ENCODE measurements at regions not wholly inside any gene's neighbourhood (a gene's known extent, or its start where the extent isn't known, plus 50 kb on each side); places are given as distances from the start of the nearest gene placed in this dataset.

GRCh38 chr10:44033008-44033407 lies 351.9 kb downstream of the CXCL12 start:
- Histone ChIP-seq H4K91ac (ENCODE audit: low read depth, low read length, poor library complexity) (no peak overlapping the region), H4K8ac (ENCODE audit: low read depth, low read length) (no peak overlapping the region), H2BK12ac (ENCODE audit: low read length) (no peak overlapping the region), H3K23ac (ENCODE audit: low read depth, low read length, poor library complexity) (no peak overlapping the region), H3K4ac (ENCODE audit: low read length) (no peak overlapping the region), H3K27me3 (ENCODE audit: control insufficient read depth in 3 of 3, insufficient read depth in 3 of 3, low read depth in 1 of 3, low read length in 3 of 3) (no peaks in the 10 kb centered on the region), H2BK5ac (ENCODE audit: low read length) (no peak overlapping the region), H3K9me3 (replicated peaks in 1 of 2; ENCODE audit: control insufficient read depth in 2 of 2, insufficient read depth in 1 of 2, low read depth in 1 of 2, low read length in 2 of 2) (no peaks in the 10 kb centered on the region), H3K18ac (ENCODE audit: low read length) (no peak overlapping the region), H3K27ac (replicated peaks; ENCODE audit: low read length) (no peak overlapping the region), H3K9ac (ENCODE audit: low read depth, low read length, poor library complexity) (no peak overlapping the region), H2BK120ac (ENCODE audit: low read depth, low read length) (no peak overlapping the region), H2BK15ac (ENCODE audit: low read length) (no peak overlapping the region), H3K4me3 (ENCODE audit: low read length in 2 of 2) (no peak overlapping the region), H3K4me1 (ENCODE audit: control insufficient read depth in 2 of 2, insufficient read depth in 1 of 2, low read depth in 1 of 2, low read length in 2 of 2) (no peaks in the 10 kb centered on the region), H3K4me2 (ENCODE audit: insufficient read depth, low read length, poor library complexity, severe bottlenecking) (no peak overlapping the region), H2AFZ (ENCODE audit: low read length) (no peak overlapping the region), H3K79me1 (ENCODE audit: low read depth, low read length) (no peaks in the 10 kb centered on the region), H3K14ac (ENCODE audit: low read length) (no peak overlapping the region), H2AK5ac (ENCODE audit: low read depth, low read length) (no peak overlapping the region), H3K36me3 (replicated peaks in 1 of 2; ENCODE audit: control insufficient read depth in 2 of 2, insufficient read depth in 2 of 2, low read length in 2 of 2) (no peaks in the 10 kb centered on the region)
- DNase-seq (ENCODE audit: low spot score), result no peak
- WGBS, 2 donors (ENCODE audit: extremely low coverage in 2 of 2, insufficient read length in 2 of 2, insufficient replicate concordance in 1 of 2), result no CpG with 5 or more reads among the region's 3 CpGs

- Histone ChIP-seq H3K27me3 (ENCODE audit: control insufficient read depth in 3 of 3, insufficient read depth in 3 of 3, low read depth in 1 of 3, low read length in 3 of 3) (no peaks in the 10 kb centered on the region), H3K4me1 (ENCODE audit: control insufficient read depth in 2 of 2, insufficient read depth in 1 of 2, low read depth in 1 of 2, low read length in 2 of 2) (no peaks in the 10 kb centered on the region), H2AFZ (ENCODE audit: low read length) (no peak overlapping the region), H2BK12ac (ENCODE audit: low read length) (no peak overlapping the region), H3K18ac (ENCODE audit: low read length) (no peak overlapping the region), H2BK120ac (ENCODE audit: low read depth, low read length) (no peak overlapping the region), H4K8ac (ENCODE audit: low read depth, low read length) (no peak overlapping the region), H2BK15ac (ENCODE audit: low read length) (no peak overlapping the region), H3K9me3 (replicated peaks in 1 of 2; ENCODE audit: control insufficient read depth in 2 of 2, insufficient read depth in 1 of 2, low read depth in 1 of 2, low read length in 2 of 2) (no peaks in the 10 kb centered on the region), H3K4me3 (ENCODE audit: low read length in 2 of 2) (no peak overlapping the region), H3K4me2 (ENCODE audit: insufficient read depth, low read length, poor library complexity, severe bottlenecking) (no peak overlapping the region), H2AK5ac (ENCODE audit: low read depth, low read length) (no peak overlapping the region), H2BK5ac (ENCODE audit: low read length) (no peak overlapping the region), H3K27ac (replicated peaks; ENCODE audit: low read length) (no peak overlapping the region), H3K79me1 (ENCODE audit: low read depth, low read length) (no peaks in the 10 kb centered on the region), H3K36me3 (replicated peaks in 1 of 2; ENCODE audit: control insufficient read depth in 2 of 2, insufficient read depth in 2 of 2, low read length in 2 of 2) (no peaks in the 10 kb centered on the region), H3K23ac (ENCODE audit: low read depth, low read length, poor library complexity) (no peak overlapping the region), H3K9ac (ENCODE audit: low read depth, low read length, poor library complexity) (no peak overlapping the region), H3K14ac (ENCODE audit: low read length) (no peak overlapping the region), H4K91ac (ENCODE audit: low read depth, low read length, poor library complexity) (no peak overlapping the region), H3K4ac (ENCODE audit: low read length) (no peak overlapping the region)
- DNase-seq (ENCODE audit: low spot score), result no peak
- WGBS, 2 donors (ENCODE audit: extremely low coverage in 2 of 2, insufficient read length in 2 of 2, insufficient replicate concordance in 1 of 2), result no CpG with 5 or more reads among the region's 1 CpG
Observed at GRCh38 chr10:44032216-44032615, 352.7 kb downstream of the CXCL12 start.

- H3K18ac ChIP-seq (ENCODE audit: low read length), result no peak overlapping the region
- H3K79me1 ChIP-seq (ENCODE audit: low read depth, low read length), result no peaks in the 10 kb centered on the region
- no peak overlapping the region for H2AK5ac ChIP-seq (ENCODE audit: low read depth, low read length)
- no peak overlapping the region for H3K23ac ChIP-seq (ENCODE audit: low read depth, low read length, poor library complexity)
- H3K14ac ChIP-seq (ENCODE audit: low read length), result no peak overlapping the region
- no peaks in the 10 kb centered on the region for H3K27me3 ChIP-seq (ENCODE audit: control insufficient read depth in 3 of 3, insufficient read depth in 3 of 3, low read depth in 1 of 3, low read length in 3 of 3)
- no peak overlapping the region for H4K8ac ChIP-seq (ENCODE audit: low read depth, low read length)
- no peaks in the 10 kb centered on the region for H3K36me3 ChIP-seq (replicated peaks in 1 of 2; ENCODE audit: control insufficient read depth in 2 of 2, insufficient read depth in 2 of 2, low read length in 2 of 2)
- H2BK15ac ChIP-seq (ENCODE audit: low read length), result no peak overlapping the region
- no peak overlapping the region for H4K91ac ChIP-seq (ENCODE audit: low read depth, low read length, poor library complexity)
- H3K27ac ChIP-seq (replicated peaks; ENCODE audit: low read length), result no peak overlapping the region
- WGBS, 2 donors (ENCODE audit: extremely low coverage in 2 of 2, insufficient read length in 2 of 2, insufficient replicate concordance in 1 of 2), result no CpG with 5 or more reads among the region's 2 CpGs
- H3K4me3 ChIP-seq (ENCODE audit: low read length in 2 of 2), result no peak overlapping the region
- H2BK12ac ChIP-seq (ENCODE audit: low read length), result no peak overlapping the region
- H3K9ac ChIP-seq (ENCODE audit: low read depth, low read length, poor library complexity), result no peak overlapping the region
- no peak overlapping the region for H2AFZ ChIP-seq (ENCODE audit: low read length)
- H2BK120ac ChIP-seq (ENCODE audit: low read depth, low read length), result no peak overlapping the region
- no peaks in the 10 kb centered on the region for H3K9me3 ChIP-seq (replicated peaks in 1 of 2; ENCODE audit: control insufficient read depth in 2 of 2, insufficient read depth in 1 of 2, low read depth in 1 of 2, low read length in 2 of 2)
- DNase-seq (ENCODE audit: low spot score), result no peak
- no peak overlapping the region for H2BK5ac ChIP-seq (ENCODE audit: low read length)
- no peak overlapping the region for H3K4me2 ChIP-seq (ENCODE audit: insufficient read depth, low read length, poor library complexity, severe bottlenecking)
- H3K4ac ChIP-seq (ENCODE audit: low read length), result no peak overlapping the region
- no peaks in the 10 kb centered on the region for H3K4me1 ChIP-seq (ENCODE audit: control insufficient read depth in 2 of 2, insufficient read depth in 1 of 2, low read depth in 1 of 2, low read length in 2 of 2)
Observed at GRCh38 chr10:44030738-44031137, 354.2 kb downstream of the CXCL12 start.

GRCh38 chr10:44030132-44030531 lies 354.8 kb downstream of the CXCL12 start:
- no peaks in the 10 kb centered on the region for H3K36me3 ChIP-seq (replicated peaks in 1 of 2; ENCODE audit: control insufficient read depth in 2 of 2, insufficient read depth in 2 of 2, low read length in 2 of 2)
- H3K23ac ChIP-seq (ENCODE audit: low read depth, low read length, poor library complexity), result no peak overlapping the region
- H3K18ac ChIP-seq (ENCODE audit: low read length), result peak overlapping the region; percentile 48
- no peak overlapping the region for H2BK15ac ChIP-seq (ENCODE audit: low read length)
- no peaks in the 10 kb centered on the region for H3K4me1 ChIP-seq (ENCODE audit: control insufficient read depth in 2 of 2, insufficient read depth in 1 of 2, low read depth in 1 of 2, low read length in 2 of 2)
- no peak overlapping the region for H2BK12ac ChIP-seq (ENCODE audit: low read length)
- H2AK5ac ChIP-seq (ENCODE audit: low read depth, low read length), result no peak overlapping the region
- no peak overlapping the region for H3K4me2 ChIP-seq (ENCODE audit: insufficient read depth, low read length, poor library complexity, severe bottlenecking)
- H2AFZ ChIP-seq (ENCODE audit: low read length), result no peak overlapping the region
- no peaks in the 10 kb centered on the region for H3K9me3 ChIP-seq (replicated peaks in 1 of 2; ENCODE audit: control insufficient read depth in 2 of 2, insufficient read depth in 1 of 2, low read depth in 1 of 2, low read length in 2 of 2)
- no peak overlapping the region for H2BK5ac ChIP-seq (ENCODE audit: low read length)
- H3K27me3 ChIP-seq (ENCODE audit: control insufficient read depth in 3 of 3, insufficient read depth in 3 of 3, low read depth in 1 of 3, low read length in 3 of 3), result no peaks in the 10 kb centered on the region
- H2BK120ac ChIP-seq (ENCODE audit: low read depth, low read length), result no peak overlapping the region
- H3K4me3 ChIP-seq (ENCODE audit: low read length in 2 of 2), result no peak overlapping the region
- DNase-seq (ENCODE audit: low spot score), result no peak
- H3K4ac ChIP-seq (ENCODE audit: low read length), result no peak overlapping the region
- no peak overlapping the region for H3K14ac ChIP-seq (ENCODE audit: low read length)
- WGBS, 2 donors (ENCODE audit: extremely low coverage in 2 of 2, insufficient read length in 2 of 2, insufficient replicate concordance in 1 of 2), result no CpG with 5 or more reads among the region's 4 CpGs
- H4K8ac ChIP-seq (ENCODE audit: low read depth, low read length), result no peak overlapping the region
- H3K79me1 ChIP-seq (ENCODE audit: low read depth, low read length), result no peaks in the 10 kb centered on the region
- H4K91ac ChIP-seq (ENCODE audit: low read depth, low read length, poor library complexity), result no peak overlapping the region
- no peak overlapping the region for H3K9ac ChIP-seq (ENCODE audit: low read depth, low read length, poor library complexity)
- H3K27ac ChIP-seq (replicated peaks; ENCODE audit: low read length), result no peak overlapping the region
